ENCODE measurements at regions not wholly inside any gene's neighbourhood (a gene's known extent, or its start where the extent isn't known, plus 50 kb on each side); places are given as distances from the start of the nearest gene placed in this dataset.

- TF ChIP-seq, protein P1, sequence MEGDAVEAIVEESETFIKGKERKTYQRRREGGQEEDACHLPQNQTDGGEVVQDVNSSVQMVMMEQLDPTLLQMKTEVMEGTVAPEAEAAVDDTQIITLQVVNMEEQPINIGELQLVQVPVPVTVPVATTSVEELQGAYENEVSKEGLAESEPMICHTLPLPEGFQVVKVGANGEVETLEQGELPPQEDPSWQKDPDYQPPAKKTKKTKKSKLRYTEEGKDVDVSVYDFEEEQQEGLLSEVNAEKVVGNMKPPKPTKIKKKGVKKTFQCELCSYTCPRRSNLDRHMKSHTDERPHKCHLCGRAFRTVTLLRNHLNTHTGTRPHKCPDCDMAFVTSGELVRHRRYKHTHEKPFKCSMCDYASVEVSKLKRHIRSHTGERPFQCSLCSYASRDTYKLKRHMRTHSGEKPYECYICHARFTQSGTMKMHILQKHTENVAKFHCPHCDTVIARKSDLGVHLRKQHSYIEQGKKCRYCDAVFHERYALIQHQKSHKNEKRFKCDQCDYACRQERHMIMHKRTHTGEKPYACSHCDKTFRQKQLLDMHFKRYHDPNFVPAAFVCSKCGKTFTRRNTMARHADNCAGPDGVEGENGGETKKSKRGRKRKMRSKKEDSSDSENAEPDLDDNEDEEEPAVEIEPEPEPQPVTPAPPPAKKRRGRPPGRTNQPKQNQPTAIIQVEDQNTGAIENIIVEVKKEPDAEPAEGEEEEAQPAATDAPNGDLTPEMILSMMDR (IDR thresholded peaks at IDR 0.05): no peak
- TF ChIP-seq POLR2AphosphoS5 (IDR thresholded peaks at IDR 0.05; ENCODE audit: low read depth, low read length): no peak
- TF ChIP-seq REST (IDR thresholded peaks at IDR 0.05; ENCODE audit: insufficient read depth in 1 of 2, low read depth in 2 of 2, low read length in 1 of 2): no peak
These were observed 939.3 kb downstream of the CDH18 start for GRCh38 chr5:19048726-19049125.
